GM12878 (cell line): ENCODE measurements at regions not wholly inside any gene's neighbourhood (a gene's known extent, or its start where the extent isn't known, plus 50 kb on each side); places are given as distances from the start of the nearest gene placed in this dataset.

Experiments used
- ATAC-seq: fragments of 200-7000 bp; cut with Tn5 transposase; 3 replicates; pipeline ENCODE4 v1.9.1; 2020; ENCODE audit warnings: mild to moderate bottlenecking, moderate library complexity
- BruUV-seq: library from RNA; stranded (reverse); fragments of 400-500 nt; replicated peaks from 2 replicates; lab custom pipeline; 2021; lab: Mats Ljungman, UMichigan
- CTCF ChIA-PET: fragments of 300-600 bp; sonication (Branson Sonifier 250); formaldehyde crosslinking; extraction: SDS; loops from one replicate; lab custom pipeline; 2021; ENCODE audit warnings: inconsistent platforms; lab: Yijun Ruan, JAX
- POLR2A ChIA-PET: fragments of 350-600 bp; formaldehyde crosslinking; extraction: SDS; loops from one replicate; lab custom pipeline; 2021; ENCODE audit warnings: inconsistent platforms; lab: Charles Lee
- RAD21 ChIA-PET: fragments of 300-600 bp; sonication (Branson Sonifier 250); formaldehyde crosslinking; loops from one replicate; lab custom pipeline; 2023; ENCODE audit warnings: antibody characterized with exemption; ENCODE audit not compliant: unreplicated experiment; lab: Charles Lee
- SMC1A ChIA-PET: fragments of 300-600 bp; sonication (Branson Sonifier 250); formaldehyde crosslinking; loops from one replicate; lab custom pipeline; 2023; ENCODE audit not compliant: unreplicated experiment, uncharacterized antibody; lab: Charles Lee
- DNase-seq: peaks from one replicate; pipeline ENCODE4 v3.0.0-alpha.2; 2011; ENCODE audit warnings: low read depth, low spot score
- FAIRE-seq: peaks from 3 replicates; lab custom pipeline; 2011; peaks lifted over from hg19 to GRCh38; lab: Jason Lieb, UNC
- H2AFZ ChIP-seq: 2 replicates; pipeline ENCODE4 v1.6.0; 2011; ENCODE audit warnings: low read depth, low read length, control low read depth; ENCODE audit not compliant: control insufficient read depth
- H3K27ac ChIP-seq: 2 replicates; pipeline ENCODE4 v1.5.1; 2011; ENCODE audit warnings: control low read depth; ENCODE audit not compliant: control insufficient read depth, insufficient read depth
- H3K27me3 ChIP-seq, 2 experiments: replicated peaks in 1 of 2; 2 replicates each; pipeline versions ENCODE4 v1.6.0 to v1.6.1; 2011; ENCODE audit warnings: low read length in 1 of 2; ENCODE audit not compliant: control insufficient read depth in 2 of 2, insufficient read depth in 2 of 2
- H3K36me3 ChIP-seq, 2 experiments: 2 replicates each; pipeline ENCODE4 v1.5.1; 2011; ENCODE audit warnings: low read length in 1 of 2; ENCODE audit not compliant: control insufficient read depth in 2 of 2, insufficient read depth in 2 of 2
- H3K4me1 ChIP-seq: 2 replicates; pipeline ENCODE4 v1.6.1; 2011; ENCODE audit warnings: mild to moderate bottlenecking, low read length, moderate library complexity, mixed read lengths; ENCODE audit not compliant: control insufficient read depth, insufficient read depth
- H3K4me2 ChIP-seq: 2 replicates; pipeline ENCODE4 v1.6.0; 2011; ENCODE audit warnings: control low read depth; ENCODE audit not compliant: control insufficient read depth, insufficient read depth
- H3K4me3 ChIP-seq: fragments of 200-600 bp; sonication (generic); 2 replicates; pipeline ENCODE4 v1.5.1; 2016
- H3K79me2 ChIP-seq: 2 replicates; pipeline ENCODE4 v1.6.0; 2011; ENCODE audit warnings: low read length; ENCODE audit not compliant: control insufficient read depth, insufficient read depth
- H3K9ac ChIP-seq: 2 replicates; pipeline ENCODE4 v1.8.0; 2011; ENCODE audit warnings: low read length, control low read depth, mixed read lengths; ENCODE audit not compliant: control insufficient read depth, insufficient read depth
- H3K9me3 ChIP-seq: replicated peaks from 3 replicates; pipeline ENCODE4 v1.5.1; 2011; ENCODE audit warnings: mild to moderate bottlenecking, low read length; ENCODE audit not compliant: control insufficient read depth, insufficient read depth
- H4K20me1 ChIP-seq: 2 replicates; pipeline ENCODE4 v1.6.0; 2011; ENCODE audit not compliant: control insufficient read depth, insufficient read depth
- MEF2B ChIP-seq: fragments of 450-650 bp; IDR thresholded peaks from 2 replicates; pipeline ENCODE4 v1.6.1; 2018; ENCODE audit warnings: mild to moderate bottlenecking, moderate library complexity; ENCODE audit not compliant: partially characterized antibody, poor library complexity, severe bottlenecking
- NRF1 ChIP-seq: conservative IDR thresholded peaks from 2 replicates; pipeline ENCODE4 v1.6.1; 2011; ENCODE audit warnings: mild to moderate bottlenecking, low read depth, low read length, improper control_type of control experiment
- SIX5 ChIP-seq: IDR thresholded peaks from 2 replicates; pipeline ENCODE4 v1.6.1; 2011; ENCODE audit warnings: mild to moderate bottlenecking, low read depth, low read length, moderate library complexity; ENCODE audit not compliant: severe bottlenecking
- ZNF384 ChIP-seq: IDR thresholded peaks from 2 replicates; pipeline ENCODE4 v1.6.1; 2012; ENCODE audit warnings: low read depth, mild to moderate bottlenecking, low read length, improper control_type of control experiment, borderline replicate concordance
- WGBS: methylation state at CpG from one replicate; pipeline ENCODE4 v1.1.6; 2016; ENCODE audit warnings: low lambda C conversion rate; ENCODE audit not compliant: insufficient replicate concordance, insufficient coverage; ENCODE audit errors: missing lambda C conversion rate; 5-methylcytosine and 5-hydroxymethylcytosine counted together
- in situ Hi-C: fragments of 300-500 bp; cut with MboI; formaldehyde crosslinking; loops from 9 replicates; pipeline ENCODE4 v1.14.3; 2018; ENCODE audit warnings: mixed read lengths
- intact Hi-C: fragments of 100-400 bp; cut with micrococcal nuclease; formaldehyde crosslinking; loops from one replicate; pipeline ENCODE4 v1.14.2; 2022; ENCODE audit not compliant: unreplicated experiment
- TF ChIP-seq, protein P1 (sequence below): fragments of 450-650 bp; IDR thresholded peaks from 2 replicates; pipeline ENCODE4 v1.6.1; 2017; ENCODE audit warnings: low read depth, mild to moderate bottlenecking, moderate library complexity
- TF ChIP-seq, protein P2 (sequence below): fragments of 450-650 bp; conservative IDR thresholded peaks from 2 replicates; pipeline ENCODE4 v1.6.1; 2017; ENCODE audit warnings: mild to moderate bottlenecking, moderate library complexity
- TF ChIP-seq, protein P3 (sequence below): fragments of 450-650 bp; IDR thresholded peaks from 2 replicates; pipeline ENCODE4 v1.6.1; 2016; ENCODE audit warnings: mild to moderate bottlenecking

DNA sequence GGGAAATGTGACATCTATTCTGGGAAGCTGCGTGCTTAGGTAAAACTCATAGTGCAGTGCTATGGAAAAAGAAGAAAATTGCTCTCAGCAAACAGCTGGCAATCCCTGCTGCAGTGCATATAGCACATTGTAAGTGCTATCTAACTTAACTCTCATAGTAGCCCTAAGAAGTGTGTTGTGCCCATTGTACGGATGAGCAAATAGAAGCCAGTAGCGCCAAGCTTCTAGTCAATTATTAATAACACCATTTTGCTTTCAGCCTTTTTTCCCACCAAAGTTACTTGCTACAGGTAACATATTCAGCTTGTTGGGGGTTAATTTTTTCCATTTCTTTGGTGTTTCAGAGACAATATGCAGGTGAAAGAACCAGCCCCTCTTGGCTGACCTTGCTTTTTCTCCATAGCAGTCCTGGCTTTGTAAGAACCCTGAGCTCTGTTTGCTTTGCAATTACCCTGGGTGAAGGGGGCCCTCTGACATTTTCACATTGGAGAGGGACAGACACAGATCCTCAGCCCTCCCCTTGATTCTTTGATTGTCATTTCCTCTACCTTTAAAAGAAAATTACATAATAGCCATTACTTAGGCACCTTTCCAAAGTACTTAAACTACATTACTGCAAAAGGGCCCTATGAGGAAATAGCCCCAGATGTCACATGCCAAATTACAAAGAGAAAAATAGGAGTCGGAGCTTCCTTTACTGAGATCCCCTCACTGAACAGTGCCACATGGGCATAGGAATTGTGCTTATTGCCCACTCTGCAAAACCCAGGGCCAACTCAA lies 576.2 kb upstream of the TBX3 start:
- no peak for TF ChIP-seq MEF2B
- TF ChIP-seq, protein P1, sequence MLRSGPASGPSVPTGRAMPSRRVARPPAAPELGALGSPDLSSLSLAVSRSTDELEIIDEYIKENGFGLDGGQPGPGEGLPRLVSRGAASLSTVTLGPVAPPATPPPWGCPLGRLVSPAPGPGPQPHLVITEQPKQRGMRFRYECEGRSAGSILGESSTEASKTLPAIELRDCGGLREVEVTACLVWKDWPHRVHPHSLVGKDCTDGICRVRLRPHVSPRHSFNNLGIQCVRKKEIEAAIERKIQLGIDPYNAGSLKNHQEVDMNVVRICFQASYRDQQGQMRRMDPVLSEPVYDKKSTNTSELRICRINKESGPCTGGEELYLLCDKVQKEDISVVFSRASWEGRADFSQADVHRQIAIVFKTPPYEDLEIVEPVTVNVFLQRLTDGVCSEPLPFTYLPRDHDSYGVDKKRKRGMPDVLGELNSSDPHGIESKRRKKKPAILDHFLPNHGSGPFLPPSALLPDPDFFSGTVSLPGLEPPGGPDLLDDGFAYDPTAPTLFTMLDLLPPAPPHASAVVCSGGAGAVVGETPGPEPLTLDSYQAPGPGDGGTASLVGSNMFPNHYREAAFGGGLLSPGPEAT: no peak
- TF ChIP-seq, protein P2, sequence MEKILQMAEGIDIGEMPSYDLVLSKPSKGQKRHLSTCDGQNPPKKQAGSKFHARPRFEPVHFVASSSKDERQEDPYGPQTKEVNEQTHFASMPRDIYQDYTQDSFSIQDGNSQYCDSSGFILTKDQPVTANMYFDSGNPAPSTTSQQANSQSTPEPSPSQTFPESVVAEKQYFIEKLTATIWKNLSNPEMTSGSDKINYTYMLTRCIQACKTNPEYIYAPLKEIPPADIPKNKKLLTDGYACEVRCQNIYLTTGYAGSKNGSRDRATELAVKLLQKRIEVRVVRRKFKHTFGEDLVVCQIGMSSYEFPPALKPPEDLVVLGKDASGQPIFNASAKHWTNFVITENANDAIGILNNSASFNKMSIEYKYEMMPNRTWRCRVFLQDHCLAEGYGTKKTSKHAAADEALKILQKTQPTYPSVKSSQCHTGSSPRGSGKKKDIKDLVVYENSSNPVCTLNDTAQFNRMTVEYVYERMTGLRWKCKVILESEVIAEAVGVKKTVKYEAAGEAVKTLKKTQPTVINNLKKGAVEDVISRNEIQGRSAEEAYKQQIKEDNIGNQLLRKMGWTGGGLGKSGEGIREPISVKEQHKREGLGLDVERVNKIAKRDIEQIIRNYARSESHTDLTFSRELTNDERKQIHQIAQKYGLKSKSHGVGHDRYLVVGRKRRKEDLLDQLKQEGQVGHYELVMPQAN: no peak
- TF ChIP-seq SIX5: no peak
- TF ChIP-seq ZNF384: no peak
- TF ChIP-seq NRF1: no peak
- TF ChIP-seq, protein P3, sequence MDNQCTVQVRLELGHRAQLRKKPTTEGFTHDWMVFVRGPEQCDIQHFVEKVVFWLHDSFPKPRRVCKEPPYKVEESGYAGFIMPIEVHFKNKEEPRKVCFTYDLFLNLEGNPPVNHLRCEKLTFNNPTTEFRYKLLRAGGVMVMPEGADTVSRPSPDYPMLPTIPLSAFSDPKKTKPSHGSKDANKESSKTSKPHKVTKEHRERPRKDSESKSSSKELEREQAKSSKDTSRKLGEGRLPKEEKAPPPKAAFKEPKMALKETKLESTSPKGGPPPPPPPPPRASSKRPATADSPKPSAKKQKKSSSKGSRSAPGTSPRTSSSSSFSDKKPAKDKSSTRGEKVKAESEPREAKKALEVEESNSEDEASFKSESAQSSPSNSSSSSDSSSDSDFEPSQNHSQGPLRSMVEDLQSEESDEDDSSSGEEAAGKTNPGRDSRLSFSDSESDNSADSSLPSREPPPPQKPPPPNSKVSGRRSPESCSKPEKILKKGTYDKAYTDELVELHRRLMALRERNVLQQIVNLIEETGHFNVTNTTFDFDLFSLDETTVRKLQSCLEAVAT: no peak
- Histone ChIP-seq H3K79me2 (no peaks in the 10 kb centered on the region), H3K9me3 (no peaks in the 10 kb centered on the region), H3K4me2 (no peak overlapping the region), H2AFZ (no peak overlapping the region), H3K27ac (no peak overlapping the region), H3K9ac (no peak overlapping the region), H3K36me3 (no peaks in the 10 kb centered on the region), H3K27me3 (no peaks in the 10 kb centered on the region), H3K4me1 (no peaks in the 10 kb centered on the region), H3K4me3 (no peak overlapping the region), H4K20me1 (no peaks in the 10 kb centered on the region)
- in situ Hi-C loops (no loop called here), intact Hi-C loops (no loop called here)
- ChIA-PET SMC1A (interaction anchor here (1.2 kb wide), 1 partner anchor 94 kb away, joined by 3 read pairs; no protein-coding TSS in a partner anchor), CTCF (no interaction called here), POLR2A (no interaction called here), RAD21 (no interaction called here)
- BruUV-seq: no TSS peak
- ATAC-seq (no peak), DNase-seq (no peak), FAIRE-seq (no peak)
- WGBS: 52% methylated on average over 4 of the region's 4 CpGs
